ENCODE measurements at regions not wholly inside any gene's neighbourhood (a gene's known extent, or its start where the extent isn't known, plus 50 kb on each side); places are given as distances from the start of the nearest gene placed in this dataset.
"Not testable (repeated sequence)": the region's sequence is repeated elsewhere in the genome, so short reads cannot be mapped to it uniquely, and the experiment has no call there.

- DNase-seq: no peak
Observed at GRCh38 chr6:10343320-10343719, 71.6 kb downstream of the TFAP2A start.

GRCh38 chr6:10341605-10342004 lies 73.3 kb downstream of the TFAP2A start:
- DNase-seq: no peak

DNA sequence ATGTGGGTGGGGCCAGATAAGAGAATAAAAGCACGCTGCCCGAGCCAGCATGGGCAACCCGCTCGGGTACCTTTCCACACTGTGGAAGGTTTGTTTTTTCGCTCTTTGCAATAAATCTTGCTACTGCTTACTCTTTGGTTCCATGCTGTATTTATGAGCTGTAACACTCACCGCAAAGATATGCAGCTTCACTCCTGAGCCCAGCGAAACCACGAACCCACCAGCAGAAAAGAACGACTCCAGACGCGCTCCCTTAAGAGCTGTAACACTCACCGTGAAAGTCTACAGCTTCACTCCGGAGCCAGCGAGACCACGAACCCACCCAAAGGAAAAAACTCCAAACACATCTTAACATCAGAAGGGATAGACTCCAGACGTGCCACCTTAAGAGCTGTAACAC lies 76.7 kb downstream of the TFAP2A start:
- no peak for DNase-seq

DNA sequence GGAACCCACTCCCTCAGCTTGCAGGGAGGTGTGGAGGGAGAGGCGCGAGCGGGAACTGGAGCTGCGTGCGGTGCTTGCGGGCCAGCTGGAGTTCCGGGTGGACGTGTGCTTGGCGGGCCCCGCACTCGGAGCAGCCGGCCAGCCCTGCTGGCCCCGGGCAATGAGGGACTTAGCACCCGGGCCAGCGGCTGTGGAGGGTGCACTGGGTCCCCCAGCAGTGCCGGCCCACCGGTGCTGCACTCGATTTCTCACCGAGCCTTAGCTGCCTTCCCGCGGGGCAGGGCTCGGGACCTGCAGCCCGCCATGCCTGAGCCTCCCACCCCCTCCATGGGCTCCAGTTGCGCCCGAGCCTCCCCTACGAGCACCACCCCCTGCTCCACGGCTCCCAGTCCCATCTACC lies 77.5 kb downstream of the TFAP2A start:
- not testable (repeated sequence) for DNase-seq

GRCh38 chr6:10332111-10332510 lies 82.8 kb downstream of the TFAP2A start:
- no peak for DNase-seq

GRCh38 chr6:10331334-10331968 lies 83.4 kb downstream of the TFAP2A start:
- DNase-seq: no peak

GRCh38 chr6:10330515-10330914 lies 84.4 kb downstream of the TFAP2A start:
- no peak for DNase-seq

DNA sequence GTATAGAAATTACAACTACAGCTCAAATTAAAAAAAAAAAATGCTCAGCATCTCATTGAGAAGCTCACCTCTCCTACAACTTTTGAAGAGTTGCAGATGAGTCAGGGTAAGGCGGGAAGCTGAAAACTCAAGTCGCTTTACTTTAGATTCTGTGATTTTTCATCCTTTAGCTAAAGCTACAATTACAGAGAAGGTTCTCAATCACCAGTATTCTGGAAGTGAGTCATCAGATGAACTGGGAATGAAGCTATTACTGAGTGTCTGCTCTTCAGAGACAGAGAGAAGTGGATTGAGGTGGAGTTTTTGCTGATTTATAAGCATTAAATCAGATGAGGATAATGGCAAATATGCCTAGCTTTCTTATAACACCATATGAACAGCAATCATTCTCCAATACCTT lies 91.9 kb downstream of the TFAP2A start:
- no peak for DNase-seq

GRCh38 chr6:10320291-10320690 lies 94.6 kb downstream of the TFAP2A start:
- no peak for DNase-seq

DNA sequence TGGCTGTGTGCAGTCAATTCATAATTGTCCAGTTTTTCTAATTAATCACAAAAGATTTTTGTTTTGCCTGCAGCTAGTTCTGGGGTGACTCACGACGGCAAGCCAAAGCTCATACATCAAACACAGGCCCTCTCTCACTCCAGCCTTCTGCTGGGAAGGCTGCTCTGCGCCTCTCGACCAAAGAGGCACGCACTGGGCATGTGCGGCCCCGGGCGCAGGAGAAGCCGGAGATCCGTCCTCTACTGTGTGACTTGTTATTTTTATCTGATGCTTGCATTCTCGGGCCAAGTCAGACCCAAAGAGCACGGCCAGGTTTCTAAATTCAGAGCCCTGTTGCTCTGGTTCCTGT lies 98.5 kb downstream of the TFAP2A start:
- DNase-seq: no peak

DNA sequence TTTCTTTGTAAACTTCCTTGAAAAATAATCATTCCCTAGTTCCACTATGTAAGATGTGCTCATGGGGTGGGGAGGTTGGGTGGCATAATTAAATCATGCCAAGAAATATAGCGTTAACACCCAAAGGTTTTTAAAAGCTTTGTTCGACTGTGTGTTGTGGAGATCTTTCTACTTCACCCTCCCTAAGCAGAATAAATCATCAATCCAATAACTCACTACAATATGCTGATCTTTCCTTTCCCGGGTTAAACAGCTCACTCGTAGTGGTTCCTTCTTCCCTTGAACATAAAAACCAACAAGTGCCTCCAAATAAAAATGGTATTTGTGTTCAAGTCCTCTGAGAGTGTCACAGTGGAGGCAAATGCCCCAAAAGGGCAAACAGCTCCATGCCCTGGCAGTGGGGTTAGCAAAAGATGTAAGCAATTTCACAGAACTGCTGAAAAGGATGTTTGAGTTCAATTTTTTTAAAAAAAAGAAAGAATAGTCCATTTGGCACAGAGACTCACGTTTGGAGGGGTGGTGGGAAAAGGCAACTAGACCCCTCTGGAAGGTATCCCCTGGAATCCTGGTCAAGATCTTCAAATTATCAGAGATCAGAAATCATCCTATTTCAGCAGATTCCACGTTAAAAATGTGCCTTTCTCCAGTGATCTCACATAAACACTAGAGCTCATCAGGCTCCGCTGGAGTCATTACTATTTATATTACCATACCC lies 99.1 kb downstream of the TFAP2A start:
- DNase-seq: no peak

DNA sequence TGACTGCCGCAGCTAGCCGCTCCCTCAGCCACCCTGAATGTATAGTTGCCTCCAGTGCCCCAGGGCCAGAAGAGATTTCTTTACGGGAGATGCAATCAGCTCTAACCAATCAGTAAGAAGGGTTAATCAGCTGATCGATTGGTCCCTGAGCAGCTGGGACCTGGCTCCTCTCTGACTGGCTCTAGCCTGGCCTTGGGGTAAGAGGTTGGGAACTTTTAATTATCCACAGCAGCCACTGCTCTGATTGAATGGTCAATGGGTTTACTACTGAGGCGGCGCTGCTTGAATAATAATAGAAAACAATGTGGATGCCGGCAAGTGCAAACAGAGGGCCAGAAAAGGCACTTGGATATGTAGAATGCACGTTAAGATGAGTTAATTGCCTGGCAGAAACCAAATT lies 99.8 kb downstream of the TFAP2A start:
- DNase-seq: no peak

DNA sequence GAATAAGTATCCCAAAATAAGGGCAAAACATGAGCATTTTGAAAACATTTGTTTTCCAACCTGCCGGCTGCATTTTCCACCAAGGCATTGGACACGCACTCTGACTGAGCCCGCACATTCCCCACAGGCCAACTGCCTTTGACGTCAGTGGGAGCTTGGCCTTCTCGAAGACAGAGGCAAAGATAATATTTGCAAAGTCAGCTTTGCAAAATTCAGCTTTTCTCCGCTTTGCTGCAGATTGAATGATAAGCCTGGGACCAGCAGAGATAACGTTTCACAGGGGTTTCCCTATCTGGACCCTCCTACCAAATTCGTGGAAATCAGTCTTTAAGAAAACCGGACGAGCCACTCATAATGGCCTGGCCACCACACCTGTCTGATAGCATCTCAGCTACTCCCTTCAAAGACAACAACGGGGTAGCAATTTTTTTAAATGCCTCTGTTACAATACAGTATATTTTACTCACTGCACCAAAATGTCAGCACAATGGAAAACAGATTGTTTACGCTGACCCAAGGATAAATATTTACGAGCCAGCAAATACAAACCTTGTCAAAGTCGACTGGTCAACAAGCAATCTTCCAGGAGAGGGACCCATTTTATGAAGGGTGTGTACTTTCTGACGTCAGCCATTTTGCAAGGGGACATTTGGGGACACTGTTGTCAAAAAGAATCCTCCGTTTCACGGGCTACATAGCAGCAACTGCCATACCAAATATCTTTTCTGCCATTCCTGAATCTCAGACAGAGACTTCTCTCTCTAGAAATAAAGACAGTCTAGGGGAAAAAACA lies 100.5 kb downstream of the TFAP2A start:
- no peak for DNase-seq

DNA sequence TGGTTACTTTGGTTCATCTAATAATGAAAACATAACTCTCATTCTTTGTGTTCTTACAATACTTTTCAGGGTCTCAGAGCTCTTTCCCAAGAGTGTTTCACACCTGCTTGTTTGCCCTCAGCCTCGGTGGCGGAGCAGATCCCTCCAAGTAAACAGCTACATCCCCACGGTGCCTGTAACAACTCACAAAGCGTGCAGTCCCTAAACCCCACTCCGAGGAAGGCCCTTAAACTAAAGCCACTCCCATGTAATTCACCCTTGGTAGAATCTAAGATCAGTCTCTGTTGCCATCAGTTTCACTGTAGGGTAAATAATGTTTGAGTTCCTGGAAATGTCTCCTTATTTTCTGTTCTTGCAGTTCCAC lies 101.1 kb downstream of the TFAP2A start:
- no peak for DNase-seq

DNA sequence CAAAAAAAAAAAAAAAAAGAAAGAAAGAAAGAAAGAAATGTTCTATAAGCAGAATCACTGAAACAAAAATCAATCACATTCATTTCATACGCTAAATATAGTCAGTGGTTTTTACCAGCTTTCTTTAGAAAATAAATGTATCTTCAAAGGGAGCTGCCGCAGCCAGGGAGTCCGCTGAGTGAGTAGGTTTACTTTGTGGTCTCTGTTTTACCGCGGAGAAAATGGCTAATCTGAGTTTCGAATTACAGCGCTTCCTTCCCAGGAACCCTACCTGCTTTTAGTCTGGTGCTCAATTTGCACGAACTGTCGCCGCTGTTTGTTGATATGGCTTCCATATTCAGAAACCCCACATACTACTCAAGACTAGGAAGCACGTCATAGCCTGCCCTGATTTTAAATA lies 102.4 kb downstream of the TFAP2A start:
- DNase-seq: no peak

GRCh38 chr6:10311546-10312405 lies 103.1 kb downstream of the TFAP2A start:
- not testable (repeated sequence) for DNase-seq

DNA sequence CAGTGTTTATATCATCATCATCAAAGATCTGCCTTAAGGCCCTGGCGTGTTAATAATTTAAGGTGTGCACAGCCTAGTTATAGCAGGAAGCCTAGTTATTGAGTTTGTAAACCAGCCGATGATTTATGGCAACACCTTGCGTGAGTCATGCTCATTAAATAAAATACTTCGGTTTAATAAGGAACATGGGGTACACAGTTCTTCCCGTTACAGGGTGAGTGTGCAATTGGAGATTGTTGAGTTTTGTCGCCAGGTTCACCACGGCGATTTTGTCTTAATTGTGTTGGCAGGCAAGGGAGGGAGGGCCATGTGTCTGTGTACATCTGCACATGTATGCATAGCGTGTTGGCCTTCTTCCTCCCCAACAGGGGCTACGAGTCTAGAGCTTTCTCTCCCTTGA lies 104.0 kb downstream of the TFAP2A start:
- no peak for DNase-seq

- no peak for DNase-seq
Observed at GRCh38 chr6:10310330-10310653, 104.6 kb downstream of the TFAP2A start.

GRCh38 chr6:10309457-10310329 lies 105.2 kb downstream of the TFAP2A start:
- no peak for DNase-seq

DNA sequence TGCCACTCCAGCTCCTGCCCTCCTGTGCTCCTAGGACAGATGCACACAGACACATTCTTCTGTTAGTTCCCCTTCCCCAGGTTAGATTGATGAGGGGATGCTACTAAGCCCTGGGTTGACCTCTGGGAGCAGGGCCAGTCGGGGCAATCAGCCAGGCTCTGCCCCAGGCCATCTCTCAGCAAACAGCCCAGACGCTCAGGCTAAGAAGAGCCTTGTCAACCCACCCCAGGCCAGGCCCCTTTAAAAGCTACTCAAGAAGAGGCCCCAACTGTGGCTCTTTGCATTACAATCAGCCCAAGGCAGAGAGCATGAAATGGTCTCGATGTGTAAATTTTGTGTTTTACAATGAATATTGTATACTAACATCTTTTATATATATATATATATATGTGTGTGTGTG lies 107.4 kb downstream of the TFAP2A start:
- no peak for DNase-seq

DNA sequence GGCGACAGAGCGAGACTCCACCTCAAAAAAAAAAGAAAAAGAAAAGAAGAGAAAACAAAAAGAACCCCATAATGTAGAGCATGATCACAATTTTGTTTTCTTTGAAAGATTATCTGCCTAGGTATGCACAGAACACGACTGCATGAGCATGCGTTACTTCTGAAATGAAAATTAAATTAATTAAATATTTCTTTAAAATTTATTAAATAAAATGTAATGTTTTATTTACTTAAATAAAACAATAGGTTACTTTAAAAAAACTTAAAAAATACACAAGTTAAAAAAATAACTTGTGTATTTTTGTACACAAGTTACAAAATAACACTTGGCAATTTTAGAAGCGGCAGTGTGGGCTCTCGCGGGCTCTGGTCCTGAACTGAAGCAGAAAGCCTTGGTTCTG lies 107.8 kb downstream of the TFAP2A start:
- no peak for DNase-seq

DNA sequence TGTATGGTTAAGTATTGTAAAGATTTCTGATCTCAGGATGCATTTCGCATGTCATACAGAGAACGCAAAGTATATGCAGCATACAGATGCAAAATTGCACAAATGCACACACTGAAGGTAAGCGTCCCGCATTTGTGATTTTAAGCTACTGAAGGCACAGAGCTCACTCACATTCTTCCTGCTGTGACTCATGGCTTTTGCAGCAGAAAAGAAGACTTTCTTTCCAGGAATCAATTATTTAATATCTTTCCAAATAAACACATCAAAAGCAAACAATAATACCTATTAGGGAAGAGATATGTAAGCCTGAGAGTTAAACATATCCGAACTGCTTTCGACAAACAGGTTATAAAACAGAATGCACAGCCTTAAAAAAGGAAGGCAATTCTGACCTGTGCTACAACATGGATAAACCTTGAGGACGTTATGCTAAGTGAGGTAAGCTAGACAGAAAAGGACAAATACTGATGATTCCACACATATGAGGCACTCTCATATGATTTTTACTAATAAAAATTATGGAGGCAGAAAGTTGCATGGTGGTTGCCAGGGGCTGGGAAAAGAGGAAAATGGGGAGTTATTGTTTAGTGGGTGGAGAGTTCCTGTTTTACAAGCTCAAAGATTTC lies 109.0 kb downstream of the TFAP2A start:
- DNase-seq: no peak
